WERI-Rb-1 (cell line): ENCODE measurements at regions not wholly inside any gene's neighbourhood (a gene's known extent, or its start where the extent isn't known, plus 50 kb on each side); places are given as distances from the start of the nearest gene placed in this dataset.

ENCODE experiments used
- DNase-seq: peaks from one replicate; pipeline ENCODE4 v3.0.0-alpha.2; 2020
- H3K27ac ChIP-seq: fragments of 250-450 bp; sonication (Bioruptor Pico); 2 replicates; pipeline ENCODE4 v1.5.1; 2020; ENCODE audit warnings: mild to moderate bottlenecking, moderate library complexity
- H3K27me3 ChIP-seq: fragments of 250-450 bp; sonication (Bioruptor Pico); 2 replicates; pipeline ENCODE4 v1.5.1; 2021; ENCODE audit warnings: mild to moderate bottlenecking, low read depth, moderate library complexity; ENCODE audit not compliant: insufficient read depth, severe bottlenecking
- H3K36me3 ChIP-seq: fragments of 250-450 bp; sonication (Bioruptor Pico); 2 replicates; pipeline ENCODE4 v1.5.1; 2020; ENCODE audit warnings: mild to moderate bottlenecking, moderate library complexity
- H3K4me3 ChIP-seq: 2 replicates; pipeline ENCODE4 v1.5.1; 2011; ENCODE audit warnings: low read depth, mild to moderate bottlenecking, control low read depth, low read length
- H3K9me3 ChIP-seq: fragments of 250-450 bp; sonication (Bioruptor Pico); 2 replicates; pipeline ENCODE4 v1.5.1; 2021; ENCODE audit warnings: mild to moderate bottlenecking, moderate library complexity; ENCODE audit not compliant: severe bottlenecking
- TF ChIP-seq, protein P1 (sequence below): IDR thresholded peaks from 2 replicates; pipeline ENCODE4 v1.5.1; 2011; ENCODE audit warnings: low read depth, mild to moderate bottlenecking, control low read depth, inconsistent platforms, low read length

DNA sequence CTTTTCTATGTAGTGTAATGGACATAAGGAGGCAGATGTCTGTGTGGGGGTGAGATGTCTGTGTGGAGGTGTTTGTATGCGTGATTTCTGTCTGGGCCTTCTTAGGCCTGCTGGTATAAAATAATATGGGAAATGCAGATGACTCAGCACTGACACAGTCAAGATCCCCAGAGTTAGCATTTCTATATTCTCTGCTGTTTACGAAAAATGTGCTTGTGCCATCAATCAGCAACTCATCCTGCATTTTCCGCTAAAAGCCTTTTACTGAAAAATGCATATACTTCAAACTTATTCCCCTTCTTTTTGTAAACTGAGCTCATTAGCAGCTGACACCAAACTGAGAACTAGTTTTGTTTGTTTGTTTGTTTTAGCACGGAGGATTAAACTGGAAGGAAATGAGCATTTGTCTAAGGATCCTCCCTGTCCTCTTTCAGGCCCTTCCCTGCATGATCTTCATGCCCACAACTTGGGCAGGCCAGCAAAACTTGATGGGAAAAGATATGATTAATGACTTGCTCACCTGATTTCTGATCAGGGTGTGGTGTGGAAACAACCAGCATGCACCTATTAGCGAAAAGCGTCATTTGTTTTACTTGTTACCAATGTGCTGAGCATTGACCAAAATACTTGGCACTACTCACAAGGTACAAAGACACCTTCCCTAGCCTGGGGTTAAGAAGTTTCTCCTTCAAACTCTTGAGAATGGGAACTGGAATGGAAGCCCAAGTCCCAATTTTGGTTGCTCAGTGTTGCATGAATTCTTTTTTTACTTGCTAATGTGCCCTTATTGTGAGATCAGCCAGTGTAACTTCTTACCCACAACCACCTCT is 77.4 kb downstream of the NDUFS5 start:
- no peaks in the 10 kb centered on the region for H3K9me3 ChIP-seq
- DNase-seq: no peak
- TF ChIP-seq, protein P1, sequence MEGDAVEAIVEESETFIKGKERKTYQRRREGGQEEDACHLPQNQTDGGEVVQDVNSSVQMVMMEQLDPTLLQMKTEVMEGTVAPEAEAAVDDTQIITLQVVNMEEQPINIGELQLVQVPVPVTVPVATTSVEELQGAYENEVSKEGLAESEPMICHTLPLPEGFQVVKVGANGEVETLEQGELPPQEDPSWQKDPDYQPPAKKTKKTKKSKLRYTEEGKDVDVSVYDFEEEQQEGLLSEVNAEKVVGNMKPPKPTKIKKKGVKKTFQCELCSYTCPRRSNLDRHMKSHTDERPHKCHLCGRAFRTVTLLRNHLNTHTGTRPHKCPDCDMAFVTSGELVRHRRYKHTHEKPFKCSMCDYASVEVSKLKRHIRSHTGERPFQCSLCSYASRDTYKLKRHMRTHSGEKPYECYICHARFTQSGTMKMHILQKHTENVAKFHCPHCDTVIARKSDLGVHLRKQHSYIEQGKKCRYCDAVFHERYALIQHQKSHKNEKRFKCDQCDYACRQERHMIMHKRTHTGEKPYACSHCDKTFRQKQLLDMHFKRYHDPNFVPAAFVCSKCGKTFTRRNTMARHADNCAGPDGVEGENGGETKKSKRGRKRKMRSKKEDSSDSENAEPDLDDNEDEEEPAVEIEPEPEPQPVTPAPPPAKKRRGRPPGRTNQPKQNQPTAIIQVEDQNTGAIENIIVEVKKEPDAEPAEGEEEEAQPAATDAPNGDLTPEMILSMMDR: no peak
- no peaks in the 10 kb centered on the region for H3K36me3 ChIP-seq
- H3K4me3 ChIP-seq: no peak overlapping the region
- no peaks in the 10 kb centered on the region for H3K27me3 ChIP-seq
- no peak overlapping the region for H3K27ac ChIP-seq

DNA sequence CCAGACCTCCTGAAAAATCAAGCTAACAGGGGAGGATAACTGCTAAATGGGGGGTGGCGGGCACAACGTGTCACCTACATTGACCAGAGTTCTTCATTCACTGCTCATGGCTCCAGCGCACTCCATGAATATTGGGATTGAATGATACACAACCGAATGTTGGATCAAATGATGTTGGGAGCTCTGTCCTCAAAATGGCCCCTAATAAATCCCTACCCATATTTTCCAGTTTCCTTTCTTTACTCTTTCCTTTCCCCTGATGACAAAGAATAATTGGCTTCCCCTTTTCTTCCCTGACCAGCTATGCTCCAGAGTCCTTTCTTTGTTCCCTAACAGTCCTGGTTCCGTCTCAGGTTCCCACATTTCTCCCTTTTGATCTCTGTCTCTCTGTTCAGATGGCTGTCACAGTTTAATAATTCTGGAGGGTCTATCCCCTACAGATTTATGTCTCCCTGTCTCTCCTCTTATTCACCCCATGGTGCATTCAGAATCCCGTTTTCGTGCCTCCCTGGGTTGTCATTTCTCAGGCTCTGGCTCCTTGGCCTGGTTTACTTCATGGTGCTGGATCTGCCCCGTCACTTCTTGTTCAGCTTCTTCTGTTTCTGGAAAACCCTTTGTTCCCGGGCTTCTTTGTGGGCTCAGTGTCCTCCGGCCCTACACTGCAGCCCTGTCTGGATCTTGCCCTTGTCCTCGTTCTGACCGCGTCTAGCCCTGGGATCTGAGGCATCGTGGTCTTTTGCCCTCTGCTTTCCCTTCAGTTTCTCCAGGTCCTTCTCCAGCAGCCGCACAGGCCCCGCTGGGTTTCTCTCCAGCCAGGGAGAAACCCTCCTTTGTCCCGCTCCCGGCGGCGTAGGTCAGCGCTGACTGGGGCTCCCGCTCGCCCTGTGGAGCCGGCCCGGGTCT is 78.3 kb downstream of the NDUFS5 start:
- DNase-seq: peak; percentile 27
- H3K4me3 ChIP-seq: peak overlapping the region; percentile 74
- TF ChIP-seq, protein P1: no peak
- H3K27ac ChIP-seq: peak overlapping the region; percentile 86
- no peaks in the 10 kb centered on the region for H3K9me3 ChIP-seq
- no peaks in the 10 kb centered on the region for H3K36me3 ChIP-seq
- H3K27me3 ChIP-seq: no peaks in the 10 kb centered on the region

DNA sequence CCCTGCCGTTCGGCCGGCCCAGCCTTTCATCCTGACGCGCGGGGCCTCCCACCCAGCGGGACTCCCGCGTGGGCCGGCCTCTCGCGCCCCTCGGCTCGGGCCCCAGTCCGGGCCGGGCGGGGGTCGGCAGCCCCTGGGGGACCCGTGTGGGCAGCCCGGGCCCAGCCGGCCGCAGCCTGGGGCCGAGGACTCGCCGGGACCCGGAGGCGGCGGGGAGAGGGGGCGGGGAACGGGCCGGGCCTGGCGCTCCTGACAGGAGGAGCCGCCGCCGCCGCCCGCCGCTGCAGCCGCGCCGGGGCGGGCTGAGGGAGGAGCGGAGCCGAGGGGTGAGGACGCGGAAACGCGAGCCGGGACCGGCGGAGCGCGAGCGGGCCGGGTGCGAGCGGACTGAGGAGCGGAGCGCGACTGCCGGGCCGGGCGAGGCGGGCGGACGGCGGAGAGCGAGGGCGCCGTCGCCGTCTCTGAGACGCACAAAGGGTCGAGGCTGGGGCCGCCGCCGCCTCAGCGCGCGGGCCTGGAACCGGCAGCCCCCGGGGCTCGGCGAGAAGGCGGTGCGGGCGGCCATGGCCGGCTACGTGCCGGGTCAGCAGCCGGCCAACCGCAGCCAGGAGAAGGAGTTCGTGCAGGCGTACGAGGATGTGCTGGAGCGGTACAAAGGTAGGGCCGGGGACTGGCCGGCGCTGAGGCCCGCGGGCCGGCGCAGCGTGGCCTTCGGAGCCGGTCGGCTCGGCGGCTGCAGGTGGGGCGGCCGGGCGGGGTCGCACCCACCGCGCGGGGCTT is 79.1 kb downstream of the NDUFS5 start:
- TF ChIP-seq, protein P1: no peak
- Histone ChIP-seq H3K9me3 (no peaks in the 10 kb centered on the region), H3K27ac (peak overlapping the region; percentile 86), H3K27me3 (no peaks in the 10 kb centered on the region), H3K4me3 (peak overlapping the region; percentile 74), H3K36me3 (no peaks in the 10 kb centered on the region)
- peak; percentile 60 for DNase-seq

DNA sequence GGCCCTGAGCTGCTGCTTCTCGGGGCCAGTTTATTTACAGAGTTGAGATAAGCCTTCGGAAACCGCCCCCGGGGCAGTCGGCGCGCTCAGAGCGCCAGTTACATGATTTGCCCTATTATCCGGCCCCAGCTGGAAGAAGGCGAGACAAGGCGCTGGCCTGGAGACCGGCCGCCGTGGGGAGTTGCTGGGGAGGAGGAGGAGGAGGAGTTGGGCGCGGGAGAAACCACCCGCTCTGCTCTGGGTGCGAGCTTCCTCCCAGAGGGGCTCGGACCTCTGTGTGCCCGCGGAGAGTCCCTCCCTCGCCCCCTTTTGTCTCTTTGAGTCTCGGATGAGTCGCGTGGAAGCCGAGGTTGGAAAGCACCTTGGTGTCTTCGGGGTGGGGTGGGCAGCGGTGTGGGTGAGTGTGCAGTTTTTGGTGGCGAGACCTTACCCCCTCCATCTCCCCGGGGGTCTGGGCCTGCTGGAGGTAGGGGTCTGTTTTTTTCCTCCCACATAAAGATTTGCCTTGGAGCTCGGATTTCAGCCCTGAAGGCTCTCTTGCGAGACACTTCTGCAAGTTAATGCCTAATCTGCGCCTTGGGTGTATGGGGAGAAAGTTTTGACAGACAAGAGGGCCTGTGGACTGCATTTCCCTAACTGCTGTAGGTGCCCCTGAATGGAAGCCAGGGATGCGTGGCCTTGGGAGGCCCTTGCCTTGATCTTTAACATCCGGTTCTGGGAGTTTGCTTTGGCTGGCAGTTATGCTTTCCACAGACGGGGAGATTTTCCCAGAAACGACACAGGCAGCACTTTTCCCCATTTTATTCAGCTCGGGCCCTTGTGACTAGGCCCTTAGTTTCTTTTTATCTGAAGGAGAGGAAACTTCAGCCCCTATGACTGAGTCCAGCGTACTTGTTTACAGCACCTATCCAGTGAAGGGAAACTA is 80.0 kb downstream of the NDUFS5 start:
- DNase-seq: peak; percentile 56
- Histone ChIP-seq H3K4me3 (peak overlapping the region; percentile 74), H3K27me3 (no peaks in the 10 kb centered on the region), H3K9me3 (no peaks in the 10 kb centered on the region), H3K36me3 (no peaks in the 10 kb centered on the region), H3K27ac (peak overlapping the region; percentile 86)
- TF ChIP-seq, protein P1: no peak
